CD14-positive monocyte (primary cell): ENCODE measurements at regions not wholly inside any gene's neighbourhood (a gene's known extent, or its start where the extent isn't known, plus 50 kb on each side); places are given as distances from the start of the nearest gene placed in this dataset.
"Not testable (repeated sequence)": the region's sequence is repeated elsewhere in the genome, so short reads cannot be mapped to it uniquely, and the experiment has no call there.

Source experiments
- DNase-seq, 3 donors: peaks; one replicate each; pipeline ENCODE4 v3.0.0-alpha.2; 2011 to 2022
- H2AFZ ChIP-seq: 2 replicates; pipeline ENCODE4 v1.6.0; 2012; ENCODE audit warnings: mild to moderate bottlenecking, low read depth, low read length, inconsistent platforms; ENCODE audit not compliant: insufficient read depth, poor library complexity, severe bottlenecking
- H3K27ac ChIP-seq, 2 donors: 1 replicate in 1 of 2; 2 replicates in 1 of 2; pipeline ENCODE4 v1.5.1; 2012 to 2013; ENCODE audit warnings: low read length in 2 of 2, control low read depth in 1 of 2, inconsistent platforms in 1 of 2, low read depth in 1 of 2, mild to moderate bottlenecking in 1 of 2
- H3K27me3 ChIP-seq, 2 donors: one replicate each; pipeline versions ENCODE4 v1.6.0 to v1.6.1; 2011 to 2013; ENCODE audit warnings: low read length in 2 of 2; ENCODE audit not compliant: control insufficient read depth in 2 of 2, insufficient read depth in 2 of 2
- H3K36me3 ChIP-seq, 2 donors: replicated peaks in 1 of 2; 1 replicate in 1 of 2; 2 replicates in 1 of 2; pipeline versions ENCODE4 v1.5.1 to v1.6.1; 2012 to 2013; ENCODE audit warnings: low read length in 2 of 2, control low read depth in 1 of 2, inconsistent platforms in 1 of 2, mild to moderate bottlenecking in 1 of 2; ENCODE audit not compliant: insufficient read depth in 2 of 2, control insufficient read depth in 1 of 2
- H3K4me1 ChIP-seq, 2 donors: 1 replicate in 1 of 2; 2 replicates in 1 of 2; pipeline versions ENCODE4 v1.5.1 to v1.6.1; 2012 to 2013; ENCODE audit warnings: low read length in 2 of 2, control low read depth in 1 of 2, inconsistent platforms in 1 of 2, mild to moderate bottlenecking in 1 of 2, moderate library complexity in 1 of 2; ENCODE audit not compliant: insufficient read depth in 2 of 2, control insufficient read depth in 1 of 2
- H3K4me2 ChIP-seq: replicated peaks from 2 replicates; pipeline ENCODE3; 2012; ENCODE audit warnings: low read length, moderate library complexity, mild to moderate bottlenecking; ENCODE audit not compliant: poor library complexity, severe bottlenecking; ENCODE audit errors: extremely low read depth
- H3K4me3 ChIP-seq, 3 experiments: fragments of 200-600 bp in 1 of 3; sonication (generic) in 1 of 3; replicated peaks in 1 of 3; 1 replicate in 2 of 3; 2 replicates in 1 of 3; pipeline ENCODE4 v1.5.1; 2011 to 2013; ENCODE audit warnings: low read length in 3 of 3, mild to moderate bottlenecking in 3 of 3, control low read depth in 2 of 3, low read depth in 2 of 3, inconsistent platforms in 1 of 3, moderate library complexity in 1 of 3
- H3K79me2 ChIP-seq: 2 replicates; pipeline ENCODE4 v1.6.0; 2012; ENCODE audit warnings: mild to moderate bottlenecking, control low read depth, inconsistent platforms, low read length, moderate library complexity; ENCODE audit not compliant: insufficient read depth
- H3K9ac ChIP-seq: 2 replicates; pipeline ENCODE4 v1.6.0; 2017; ENCODE audit warnings: low read length, mild to moderate bottlenecking; ENCODE audit not compliant: insufficient read depth, poor library complexity, severe bottlenecking
- H3K9me3 ChIP-seq, 2 donors: replicated peaks in 1 of 2; 1 replicate in 1 of 2; 2 replicates in 1 of 2; pipeline versions ENCODE4 v1.5.1 to v1.6.1; 2012 to 2013; ENCODE audit warnings: low read length in 2 of 2, control low read depth in 1 of 2; ENCODE audit not compliant: control insufficient read depth in 1 of 2, insufficient read depth in 1 of 2
- H4K20me1 ChIP-seq: 2 replicates; pipeline ENCODE4 v1.6.0; 2012; ENCODE audit warnings: mild to moderate bottlenecking, low read length, control low read depth, moderate library complexity; ENCODE audit not compliant: insufficient read depth
- H3K27ac Mint-ChIP-seq, 7 donors: one replicate each; pipeline ENCODE4 v1.8.0; 2020; ENCODE audit warnings: mild to moderate bottlenecking in 7 of 7, mixed read lengths in 7 of 7, moderate library complexity in 6 of 7, inconsistent platforms in 2 of 7
- H3K27me3 Mint-ChIP-seq, 3 donors: one replicate each; pipeline ENCODE4 v1.8.0; 2021 to 2022; ENCODE audit warnings: low read depth in 3 of 3, mild to moderate bottlenecking in 3 of 3, mixed read lengths in 3 of 3, moderate library complexity in 3 of 3, inconsistent platforms in 1 of 3
- H3K36me3 Mint-ChIP-seq, 2 donors: one replicate each; pipeline ENCODE4 v1.8.0; 2020; ENCODE audit warnings: mixed read lengths in 2 of 2, inconsistent platforms in 1 of 2, mild to moderate bottlenecking in 1 of 2
- H3K4me1 Mint-ChIP-seq: one replicate; pipeline ENCODE4 v1.8.0; 2020; ENCODE audit warnings: mild to moderate bottlenecking, mixed read lengths
- H3K4me3 Mint-ChIP-seq, 2 donors: one replicate each; pipeline ENCODE4 v1.8.0; 2020; ENCODE audit warnings: mild to moderate bottlenecking in 2 of 2, mixed read lengths in 2 of 2, moderate library complexity in 1 of 2
- H3K9me3 Mint-ChIP-seq, 7 donors: one replicate each; pipeline ENCODE4 v1.8.0; 2020 to 2022; ENCODE audit warnings: mixed read lengths in 7 of 7, mild to moderate bottlenecking in 6 of 7, moderate library complexity in 6 of 7, inconsistent platforms in 2 of 7
- CTCF ChIP-seq: fragments of 200-600 bp; IDR thresholded peaks from one replicate; pipeline ENCODE4 v1.8.0; 2022; ENCODE audit warnings: antibody characterized with exemption, mild to moderate bottlenecking
- WGBS: methylation state at CpG from one replicate; pipeline ENCODE4 v1.1.5; 2013; ENCODE audit warnings: missing lambda C conversion rate; ENCODE audit not compliant: insufficient coverage; 5-methylcytosine and 5-hydroxymethylcytosine counted together
- intact Hi-C, 2 donors: fragments of 100-400 bp; cut with micrococcal nuclease; formaldehyde crosslinking; loops; one replicate each; pipeline versions ENCODE4 v1.15.0 to v1.15.1; 2023

GRCh38 chr5:51810592-51810991 is 427.3 kb downstream of the ISL1 start:
- no peak for TF ChIP-seq CTCF
- Histone ChIP-seq H3K27me3 (no peaks in the 10 kb centered on the region), H3K4me3 (no peak overlapping the region), H3K4me2 (no peak overlapping the region), H3K4me1 (no peaks in the 10 kb centered on the region), H3K9me3 (peaks cover 0 to 6% of the 10 kb centered on the region in 2 donors), H3K27ac (no peak overlapping the region), H3K36me3 (no peaks in the 10 kb centered on the region), H4K20me1 (no peaks in the 10 kb centered on the region), H3K79me2 (no peaks in the 10 kb centered on the region), H3K9ac (no peak overlapping the region), H2AFZ (no peak overlapping the region)
- peaks cover 0 to 8% (median 5%) of the 10 kb centered on the region in 7 donors for H3K9me3 Mint-ChIP-seq
- intact Hi-C loops = no loop called here
- no peaks in the 10 kb centered on the region for H3K36me3 Mint-ChIP-seq
- DNase-seq = no peak
- H3K4me1 Mint-ChIP-seq = no peaks in the 10 kb centered on the region
- no peak overlapping the region for H3K27ac Mint-ChIP-seq
- H3K4me3 Mint-ChIP-seq = no peak overlapping the region
- H3K27me3 Mint-ChIP-seq = no peaks in the 10 kb centered on the region
- WGBS = no CpG with 5 or more reads among the region's 3 CpGs

GRCh38 chr5:51811883-51812471 is 428.7 kb downstream of the ISL1 start:
- intact Hi-C loops = no loop called here
- no peaks in the 10 kb centered on the region for H3K4me1 Mint-ChIP-seq
- Histone ChIP-seq H2AFZ (no peak overlapping the region), H3K4me2 (no peak overlapping the region), H3K36me3 (no peaks in the 10 kb centered on the region), H3K4me3 (no peak overlapping the region), H3K79me2 (no peaks in the 10 kb centered on the region), H3K27ac (no peak overlapping the region), H3K4me1 (no peaks in the 10 kb centered on the region), H3K27me3 (no peaks in the 10 kb centered on the region), H4K20me1 (no peaks in the 10 kb centered on the region), H3K9me3 (peaks cover 0 to 10% of the 10 kb centered on the region in 2 donors), H3K9ac (no peak overlapping the region)
- no peak for TF ChIP-seq CTCF
- WGBS = no CpG with 5 or more reads among the region's 4 CpGs
- no peak overlapping the region for H3K4me3 Mint-ChIP-seq
- H3K27me3 Mint-ChIP-seq = no peaks in the 10 kb centered on the region
- no peak for DNase-seq
- peaks cover 0 to 13% (median 5%) of the 10 kb centered on the region in 7 donors for H3K9me3 Mint-ChIP-seq
- no peaks in the 10 kb centered on the region for H3K36me3 Mint-ChIP-seq
- no peak overlapping the region for H3K27ac Mint-ChIP-seq

- H3K36me3 Mint-ChIP-seq, H2AFZ ChIP-seq, DNase-seq, H3K9ac ChIP-seq, H3K4me3 ChIP-seq, intact Hi-C loops, H3K4me2 ChIP-seq, H3K9me3 Mint-ChIP-seq, H3K36me3 ChIP-seq, H3K79me2 ChIP-seq, H3K27ac ChIP-seq, H3K27me3 ChIP-seq, H4K20me1 ChIP-seq, H3K9me3 ChIP-seq, H3K4me3 Mint-ChIP-seq, H3K27ac Mint-ChIP-seq, H3K27me3 Mint-ChIP-seq, H3K4me1 ChIP-seq, H3K4me1 Mint-ChIP-seq: not testable (repeated sequence)
- 100% methylated on average over 1 of the region's 3 CpGs for WGBS
These were observed 431.6 kb downstream of the ISL1 start for GRCh38 chr5:51814817-51815216.
